Hepatocyte (in vitro differentiated cells): ENCODE measurements at regions not wholly inside any gene's neighbourhood (a gene's known extent, or its start where the extent isn't known, plus 50 kb on each side); places are given as distances from the start of the nearest gene placed in this dataset.

Experiments
- CTCF ChIP-seq: fragments of 200-600 bp; sonication (generic); IDR thresholded peaks from 2 replicates; pipeline ENCODE4 v1.5.1; 2016; ENCODE audit warnings: antibody characterized with exemption, mild to moderate bottlenecking; ENCODE audit not compliant: poor library complexity
- EZH2 ChIP-seq: fragments of 200-600 bp; sonication (generic); IDR thresholded peaks from 2 replicates; pipeline ENCODE4 v1.6.1; 2016; ENCODE audit warnings: antibody characterized with exemption, mild to moderate bottlenecking, borderline replicate concordance

GRCh38 chr20:48557380-48557779 is 270.4 kb downstream of the PREX1 start:
- no peak for TF ChIP-seq CTCF
- TF ChIP-seq EZH2: no peak
